ENCODE measurements at regions not wholly inside any gene's neighbourhood (a gene's known extent, or its start where the extent isn't known, plus 50 kb on each side); places are given as distances from the start of the nearest gene placed in this dataset.
A peak's percentile ranks its signal among the peaks of the same experiment; 100 is the strongest.
"Not testable (repeated sequence)": the region's sequence is repeated elsewhere in the genome, so short reads cannot be mapped to it uniquely, and the experiment has no call there.

- peak overlapping the region; percentile 35 for H3K18ac ChIP-seq (ENCODE audit: low read length)
- H3K23ac ChIP-seq (ENCODE audit: low read length): no peak overlapping the region
- H2BK120ac ChIP-seq (ENCODE audit: low read depth, low read length): no peak overlapping the region
- peak; percentile 69 for DNase-seq
- H3K27ac ChIP-seq (ENCODE audit: low read depth, low read length): no peak overlapping the region
- H3K4me1 ChIP-seq (ENCODE audit: control insufficient read depth, low read depth, low read length): peaks cover 3% of the 10 kb centered on the region
- peak overlapping the region; percentile 73 for H3K56ac ChIP-seq (ENCODE audit: low read length)
- H3K79me1 ChIP-seq (ENCODE audit: low read length): no peaks in the 10 kb centered on the region
- H3K4me2 ChIP-seq (ENCODE audit: low read length): peak overlapping the region; percentile 39
- peak overlapping the region; percentile 64 for H3K9ac ChIP-seq (ENCODE audit: low read length)
- H3K27me3 ChIP-seq (ENCODE audit: insufficient read depth, low read length, poor library complexity): no peaks in the 10 kb centered on the region
- no CpG with 5 or more reads among the region's 31 CpGs for WGBS (ENCODE audit: extremely low coverage, insufficient coverage, low lambda C conversion rate)
- H3K4ac ChIP-seq (ENCODE audit: low read depth, low read length): no peak overlapping the region
- no peak overlapping the region for H4K5ac ChIP-seq (ENCODE audit: low read length)
- peak overlapping the region; percentile 13 for H3K4me3 ChIP-seq (ENCODE audit: low read length)
- H3K79me2 ChIP-seq (ENCODE audit: control insufficient read depth, insufficient read depth, low read length): no peaks in the 10 kb centered on the region
- no peak overlapping the region for H2AK5ac ChIP-seq (ENCODE audit: low read length)
- H4K8ac ChIP-seq (ENCODE audit: low read depth, low read length): peak overlapping the region; percentile 94
- no peak overlapping the region for H2BK5ac ChIP-seq (ENCODE audit: low read length)
- H3K36me3 ChIP-seq (ENCODE audit: control insufficient read depth, insufficient read depth, low read length): no peaks in the 10 kb centered on the region
- H2BK15ac ChIP-seq (replicated peaks; ENCODE audit: low read depth): no peak overlapping the region
Measured at GRCh38 chr13:24931450-24932251, 164.3 kb upstream of the PABPC3 start.

GRCh38 chr13:24933106-24934023, 162.6 kb upstream of the PABPC3 start:
- H3K36me3 ChIP-seq (ENCODE audit: control insufficient read depth, insufficient read depth, low read length); H3K79me2 ChIP-seq (ENCODE audit: control insufficient read depth, insufficient read depth, low read length); H3K79me1 ChIP-seq (ENCODE audit: low read length); H3K23ac ChIP-seq (ENCODE audit: low read length); H4K8ac ChIP-seq (ENCODE audit: low read depth, low read length); H3K4me2 ChIP-seq (ENCODE audit: low read length); H4K5ac ChIP-seq (ENCODE audit: low read length); H2BK5ac ChIP-seq (ENCODE audit: low read length); H3K27me3 ChIP-seq (ENCODE audit: insufficient read depth, low read length, poor library complexity); H3K4me3 ChIP-seq (ENCODE audit: low read length); H3K4ac ChIP-seq (ENCODE audit: low read depth, low read length); H2AK5ac ChIP-seq (ENCODE audit: low read length); H3K9ac ChIP-seq (ENCODE audit: low read length); H3K4me1 ChIP-seq (ENCODE audit: control insufficient read depth, low read depth, low read length); H3K27ac ChIP-seq (ENCODE audit: low read depth, low read length); DNase-seq; H2BK120ac ChIP-seq (ENCODE audit: low read depth, low read length): not testable (repeated sequence)
- no CpG with 5 or more reads among the region's 15 CpGs for WGBS (ENCODE audit: extremely low coverage, insufficient coverage, low lambda C conversion rate)
- Histone ChIP-seq H2BK15ac (replicated peaks; ENCODE audit: low read depth) (peak overlapping the region; percentile 85), H3K18ac (ENCODE audit: low read length) (peak overlapping the region; percentile 51), H3K56ac (ENCODE audit: low read length) (peak overlapping the region; percentile 7)

GRCh38 chr13:24934024-24934385, 161.9 kb upstream of the PABPC3 start:
- not testable (repeated sequence) for DNase-seq
- peak overlapping the region; percentile 51 for H3K18ac ChIP-seq (ENCODE audit: low read length)

GRCh38 chr13:24938966-24939365, 157.0 kb upstream of the PABPC3 start:
- H3K23ac ChIP-seq (ENCODE audit: low read length): no peak overlapping the region
- no peak overlapping the region for H2BK120ac ChIP-seq (ENCODE audit: low read depth, low read length)
- no CpG with 5 or more reads among the region's 6 CpGs for WGBS (ENCODE audit: extremely low coverage, insufficient coverage, low lambda C conversion rate)
- no peak overlapping the region for H2BK15ac ChIP-seq (replicated peaks; ENCODE audit: low read depth)
- H3K18ac ChIP-seq (ENCODE audit: low read length): no peak overlapping the region
- H3K36me3 ChIP-seq (ENCODE audit: control insufficient read depth, insufficient read depth, low read length): no peaks in the 10 kb centered on the region
- H2AK5ac ChIP-seq (ENCODE audit: low read length): no peak overlapping the region
- H3K79me1 ChIP-seq (ENCODE audit: low read length): no peaks in the 10 kb centered on the region
- no peaks in the 10 kb centered on the region for H3K79me2 ChIP-seq (ENCODE audit: control insufficient read depth, insufficient read depth, low read length)
- no peak overlapping the region for H4K8ac ChIP-seq (ENCODE audit: low read depth, low read length)
- no peak overlapping the region for H3K56ac ChIP-seq (ENCODE audit: low read length)
- no peak for DNase-seq
- no peak overlapping the region for H3K4me2 ChIP-seq (ENCODE audit: low read length)
- no peak overlapping the region for H3K4me3 ChIP-seq (ENCODE audit: low read length)
- no peaks in the 10 kb centered on the region for H3K4me1 ChIP-seq (ENCODE audit: control insufficient read depth, low read depth, low read length)
- no peak overlapping the region for H2BK5ac ChIP-seq (ENCODE audit: low read length)
- no peaks in the 10 kb centered on the region for H3K27me3 ChIP-seq (ENCODE audit: insufficient read depth, low read length, poor library complexity)
- H3K9ac ChIP-seq (ENCODE audit: low read length): no peak overlapping the region
- no peak overlapping the region for H4K5ac ChIP-seq (ENCODE audit: low read length)
- no peak overlapping the region for H3K4ac ChIP-seq (ENCODE audit: low read depth, low read length)
- H3K27ac ChIP-seq (ENCODE audit: low read depth, low read length): no peak overlapping the region

More at GRCh38 chr13:24934024-24934385, 161.9 kb upstream of the PABPC3 start:
- H3K79me2 ChIP-seq (ENCODE audit: control insufficient read depth, insufficient read depth, low read length); H3K4me2 ChIP-seq (ENCODE audit: low read length); H2BK120ac ChIP-seq (ENCODE audit: low read depth, low read length); H3K4me1 ChIP-seq (ENCODE audit: control insufficient read depth, low read depth, low read length); H3K56ac ChIP-seq (ENCODE audit: low read length); H3K36me3 ChIP-seq (ENCODE audit: control insufficient read depth, insufficient read depth, low read length); H3K23ac ChIP-seq (ENCODE audit: low read length); H2AK5ac ChIP-seq (ENCODE audit: low read length); H3K9ac ChIP-seq (ENCODE audit: low read length); H3K27me3 ChIP-seq (ENCODE audit: insufficient read depth, low read length, poor library complexity); H4K8ac ChIP-seq (ENCODE audit: low read depth, low read length); H3K4ac ChIP-seq (ENCODE audit: low read depth, low read length); H3K27ac ChIP-seq (ENCODE audit: low read depth, low read length); H3K79me1 ChIP-seq (ENCODE audit: low read length); H4K5ac ChIP-seq (ENCODE audit: low read length); H2BK5ac ChIP-seq (ENCODE audit: low read length); H3K4me3 ChIP-seq (ENCODE audit: low read length); H2BK15ac ChIP-seq (replicated peaks; ENCODE audit: low read depth): not testable (repeated sequence)
- no CpG with 5 or more reads among the region's 4 CpGs for WGBS (ENCODE audit: extremely low coverage, insufficient coverage, low lambda C conversion rate)

GRCh38 chr13:24941023-24941713, 154.8 kb upstream of the PABPC3 start:
- H3K4ac ChIP-seq (ENCODE audit: low read depth, low read length); H3K4me1 ChIP-seq (ENCODE audit: control insufficient read depth, low read depth, low read length); H3K18ac ChIP-seq (ENCODE audit: low read length); H2AK5ac ChIP-seq (ENCODE audit: low read length); H3K79me2 ChIP-seq (ENCODE audit: control insufficient read depth, insufficient read depth, low read length); H3K4me3 ChIP-seq (ENCODE audit: low read length); DNase-seq; H3K27ac ChIP-seq (ENCODE audit: low read depth, low read length); H3K9ac ChIP-seq (ENCODE audit: low read length); H3K36me3 ChIP-seq (ENCODE audit: control insufficient read depth, insufficient read depth, low read length); H4K5ac ChIP-seq (ENCODE audit: low read length); H2BK120ac ChIP-seq (ENCODE audit: low read depth, low read length); H3K4me2 ChIP-seq (ENCODE audit: low read length); H3K56ac ChIP-seq (ENCODE audit: low read length); H2BK15ac ChIP-seq (replicated peaks; ENCODE audit: low read depth); H2BK5ac ChIP-seq (ENCODE audit: low read length); H4K8ac ChIP-seq (ENCODE audit: low read depth, low read length); H3K27me3 ChIP-seq (ENCODE audit: insufficient read depth, low read length, poor library complexity); H3K23ac ChIP-seq (ENCODE audit: low read length); H3K79me1 ChIP-seq (ENCODE audit: low read length): not testable (repeated sequence)
- no CpG with 5 or more reads among the region's 11 CpGs for WGBS (ENCODE audit: extremely low coverage, insufficient coverage, low lambda C conversion rate)
